ENCODE measurements at regions not wholly inside any gene's neighbourhood (a gene's known extent, or its start where the extent isn't known, plus 50 kb on each side); places are given as distances from the start of the nearest gene placed in this dataset.

- Histone ChIP-seq H3K4me1 (ENCODE audit: low read depth, poor library complexity, severe bottlenecking) (peaks cover 50% of the 10 kb centered on the region), H3K36me3 (ENCODE audit: insufficient read depth) (no peaks in the 10 kb centered on the region), H3K4me3 (IDR thresholded peaks at IDR 0.05; ENCODE audit: insufficient read depth, low read depth, low read length) (no peak overlapping the region), H3K79me2 (ENCODE audit: insufficient read depth, low read depth) (no peaks in the 10 kb centered on the region), H3K27ac (peak overlapping the region; percentile 86), H3K4me2 (peak overlapping the region; percentile 77), H2AFZ (ENCODE audit: low read depth) (peak overlapping the region; percentile 40), H3K27me3 (ENCODE audit: insufficient read depth, low read depth) (no peaks in the 10 kb centered on the region; the same call in 1 of the 2 replicates), H3K9ac (peak overlapping the region; percentile 80), H4K20me1 (ENCODE audit: insufficient read depth) (no peaks in the 10 kb centered on the region)
- TF ChIP-seq CTCF (conservative IDR thresholded peaks at IDR 0.05; ENCODE audit: low read depth, low read length): no peak
Measured at GRCh38 chr14:76956316-76957090, 72.0 kb downstream of the IRF2BPL start.

- H3K27me3 ChIP-seq (ENCODE audit: insufficient read depth, low read depth): no peaks in the 10 kb centered on the region; the same call in 1 of the 2 replicates
- H3K4me1 ChIP-seq (ENCODE audit: low read depth, poor library complexity, severe bottlenecking): peaks cover 42% of the 10 kb centered on the region
- TF ChIP-seq CTCF (conservative IDR thresholded peaks at IDR 0.05; ENCODE audit: low read depth, low read length): no peak
- H3K36me3 ChIP-seq (ENCODE audit: insufficient read depth): no peaks in the 10 kb centered on the region
- H3K27ac ChIP-seq: peak overlapping the region; percentile 86
- H4K20me1 ChIP-seq (ENCODE audit: insufficient read depth): no peaks in the 10 kb centered on the region
- peak overlapping the region; percentile 77 for H3K4me2 ChIP-seq
- H3K4me3 ChIP-seq (IDR thresholded peaks at IDR 0.05; ENCODE audit: insufficient read depth, low read depth, low read length): no peak overlapping the region
- peak overlapping the region; percentile 80 for H3K9ac ChIP-seq
- no peaks in the 10 kb centered on the region for H3K79me2 ChIP-seq (ENCODE audit: insufficient read depth, low read depth)
- peak overlapping the region; percentile 40 for H2AFZ ChIP-seq (ENCODE audit: low read depth)
Measured at GRCh38 chr14:76955575-76956315, 72.8 kb downstream of the IRF2BPL start.

GRCh38 chr14:76954394-76955190, 73.9 kb downstream of the IRF2BPL start:
- H3K4me2 ChIP-seq: peak overlapping the region; percentile 77; the same call in 1 of the 2 replicates
- peaks cover 40% of the 10 kb centered on the region for H3K4me1 ChIP-seq (ENCODE audit: low read depth, poor library complexity, severe bottlenecking)
- no peak overlapping the region; the same call in 1 of the 2 replicates for H2AFZ ChIP-seq (ENCODE audit: low read depth)
- no peaks in the 10 kb centered on the region for H3K36me3 ChIP-seq (ENCODE audit: insufficient read depth)
- peak overlapping the region; percentile 86 for H3K27ac ChIP-seq
- TF ChIP-seq CTCF (conservative IDR thresholded peaks at IDR 0.05; ENCODE audit: low read depth, low read length): no peak
- no peak overlapping the region for H3K4me3 ChIP-seq (IDR thresholded peaks at IDR 0.05; ENCODE audit: insufficient read depth, low read depth, low read length)
- H3K27me3 ChIP-seq (ENCODE audit: insufficient read depth, low read depth): no peaks in the 10 kb centered on the region
- H4K20me1 ChIP-seq (ENCODE audit: insufficient read depth): no peaks in the 10 kb centered on the region
- no peaks in the 10 kb centered on the region for H3K79me2 ChIP-seq (ENCODE audit: insufficient read depth, low read depth)
- H3K9ac ChIP-seq: no peak overlapping the region

GRCh38 chr14:76953311-76953945, 75.1 kb downstream of the IRF2BPL start:
- H3K27ac ChIP-seq: no peak overlapping the region

More at GRCh38 chr14:76953311-76953945, 75.1 kb downstream of the IRF2BPL start:
- Histone ChIP-seq H3K4me3 (IDR thresholded peaks at IDR 0.05; ENCODE audit: insufficient read depth, low read depth, low read length) (no peak overlapping the region), H3K4me1 (ENCODE audit: low read depth, poor library complexity, severe bottlenecking) (peaks cover 44% of the 10 kb centered on the region), H3K4me2 (no peak overlapping the region), H3K9ac (no peak overlapping the region), H3K27me3 (ENCODE audit: insufficient read depth, low read depth) (no peaks in the 10 kb centered on the region), H3K36me3 (ENCODE audit: insufficient read depth) (no peaks in the 10 kb centered on the region), H3K79me2 (ENCODE audit: insufficient read depth, low read depth) (no peaks in the 10 kb centered on the region), H2AFZ (ENCODE audit: low read depth) (0 out of 2 replicates have a peak overlapping the region, but pooled peaks have one; percentile 22), H4K20me1 (ENCODE audit: insufficient read depth) (no peaks in the 10 kb centered on the region)
- TF ChIP-seq CTCF (conservative IDR thresholded peaks at IDR 0.05; ENCODE audit: low read depth, low read length): no peak
